NCI-H2107 treated with DMSO at 0.1 percent for 48 hours (cell line): ENCODE measurements at regions not wholly inside any gene's neighbourhood (a gene's known extent, or its start where the extent isn't known, plus 50 kb on each side); places are given as distances from the start of the nearest gene placed in this dataset.
"Not testable (repeated sequence)": the region's sequence is repeated elsewhere in the genome, so short reads cannot be mapped to it uniquely, and the experiment has no call there.

Experiments used
- DNase-seq: peaks from one replicate; lab custom pipeline; 2025; ENCODE audit not compliant: unreplicated experiment; lab: John Stamatoyannopoulos, UW

DNA sequence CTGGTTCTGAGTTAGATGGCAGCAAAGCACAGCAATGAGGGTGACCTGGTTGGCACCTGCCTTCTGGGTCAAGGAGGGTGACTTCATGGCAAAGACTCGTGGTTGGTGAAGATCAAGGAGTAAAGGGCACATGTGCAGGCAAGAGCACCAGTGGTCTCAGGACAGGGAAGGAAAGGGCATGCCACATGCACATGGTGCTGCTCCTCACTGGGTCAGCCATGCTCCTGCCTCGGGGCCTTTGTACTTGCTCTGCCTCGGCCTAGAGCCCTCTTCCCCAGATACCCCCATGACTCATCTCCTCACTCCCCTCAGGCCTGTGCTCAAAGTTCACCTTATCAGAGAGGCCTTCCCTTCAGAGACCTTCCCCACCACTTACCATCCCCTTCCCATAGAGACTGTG is 106.7 kb upstream of the KDM7A start:
- no peak for DNase-seq

DNA sequence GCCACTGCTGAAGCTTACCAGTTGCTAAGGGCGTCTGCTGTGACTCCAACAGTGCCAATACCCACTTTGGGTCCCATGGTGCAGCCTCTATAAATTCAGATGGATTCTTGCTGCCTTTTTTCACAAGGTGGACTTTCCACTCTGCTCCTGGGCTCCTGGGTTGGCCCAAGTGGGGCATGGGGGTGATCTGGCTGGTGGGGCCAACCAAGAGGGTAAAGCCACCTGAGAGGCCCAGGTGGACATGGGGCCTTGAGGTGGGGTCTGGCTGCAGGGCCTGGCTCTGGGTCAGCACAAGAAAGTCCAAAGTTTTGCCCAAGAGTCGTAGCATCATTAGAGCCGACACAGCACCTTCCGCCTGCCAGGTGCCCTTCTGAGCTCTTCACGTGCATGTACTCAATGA is 105.2 kb upstream of the KDM7A start:
- DNase-seq: no peak

DNA sequence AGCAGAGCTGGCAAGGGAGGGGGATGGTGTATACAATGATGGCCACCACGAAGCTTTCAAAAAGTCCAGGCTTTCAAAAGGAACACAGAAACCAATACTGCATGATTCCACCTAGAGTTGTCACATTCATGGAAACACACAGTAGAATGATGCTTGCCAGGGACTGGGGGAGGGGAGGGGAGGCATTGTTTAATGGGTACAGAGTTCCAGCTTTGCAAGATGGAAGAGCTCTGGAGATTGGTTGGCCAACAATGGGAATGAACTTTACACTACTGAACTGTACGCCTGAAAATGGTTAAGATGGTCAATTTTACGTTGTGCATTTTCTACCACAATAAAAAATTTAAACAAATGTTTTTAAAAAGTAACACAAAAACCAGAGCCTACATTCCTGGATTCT is 104.5 kb upstream of the KDM7A start:
- no peak for DNase-seq

DNA sequence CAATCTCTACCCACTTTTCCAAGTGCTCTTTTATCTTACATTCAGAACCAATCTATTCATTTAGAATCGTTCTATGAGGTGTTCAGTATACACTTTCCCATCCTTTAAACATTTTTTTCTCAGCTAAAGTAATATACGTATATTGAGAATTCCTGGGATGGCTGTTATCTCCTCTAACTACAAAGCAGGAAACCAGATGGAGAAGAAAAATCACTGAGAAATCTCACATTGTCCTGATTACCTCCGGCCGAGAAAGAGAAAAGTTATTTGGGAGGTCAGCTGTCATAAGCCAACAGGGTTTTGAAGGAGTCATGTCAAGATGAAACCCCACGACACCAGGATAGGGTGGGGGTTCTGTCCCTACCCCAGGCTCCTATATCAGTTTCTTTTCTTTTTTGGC is 99.2 kb upstream of the KDM7A start:
- no peak for DNase-seq

DNA sequence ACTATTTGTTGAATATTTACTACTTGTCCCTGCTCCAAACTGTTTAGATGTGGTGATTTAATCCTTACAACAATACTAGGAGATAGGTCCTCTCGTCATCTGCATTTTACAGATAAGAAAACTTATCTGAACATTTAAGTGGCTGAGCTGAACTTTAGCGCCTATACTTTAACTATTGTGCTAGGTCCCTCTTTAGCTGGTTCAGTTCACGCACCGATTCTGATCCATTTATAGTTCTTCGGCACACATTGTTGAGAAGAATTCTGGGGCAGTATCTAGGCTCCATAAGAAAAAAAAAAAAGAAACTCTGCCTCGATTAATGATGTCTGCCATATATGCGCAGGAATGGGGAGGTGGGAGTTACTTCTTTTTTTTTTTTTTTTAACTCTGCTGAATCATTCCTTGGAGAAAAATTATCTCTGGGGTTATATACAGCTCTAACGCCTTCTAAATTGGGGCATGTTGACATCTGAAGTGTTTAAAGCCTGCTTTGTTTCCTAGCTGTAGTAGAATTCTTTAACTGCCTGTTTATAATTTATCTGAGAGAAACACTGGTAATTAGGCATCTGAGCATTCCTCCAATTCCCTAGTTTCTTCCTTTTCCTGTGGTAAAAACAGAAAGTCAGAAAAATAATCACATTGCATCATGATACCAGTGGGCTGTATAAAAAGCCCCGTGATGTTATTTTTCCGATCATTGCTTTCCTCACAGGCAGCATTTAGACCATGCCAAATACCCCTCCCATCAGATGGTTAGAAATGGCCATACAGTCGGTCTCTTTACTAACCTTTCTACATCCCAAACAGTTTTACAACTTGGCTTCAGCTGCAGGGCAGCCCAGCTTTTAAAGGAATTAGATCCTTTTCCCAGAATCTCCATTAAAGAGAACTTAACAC is 98.5 kb upstream of the KDM7A start:
- DNase-seq: no peak

DNA sequence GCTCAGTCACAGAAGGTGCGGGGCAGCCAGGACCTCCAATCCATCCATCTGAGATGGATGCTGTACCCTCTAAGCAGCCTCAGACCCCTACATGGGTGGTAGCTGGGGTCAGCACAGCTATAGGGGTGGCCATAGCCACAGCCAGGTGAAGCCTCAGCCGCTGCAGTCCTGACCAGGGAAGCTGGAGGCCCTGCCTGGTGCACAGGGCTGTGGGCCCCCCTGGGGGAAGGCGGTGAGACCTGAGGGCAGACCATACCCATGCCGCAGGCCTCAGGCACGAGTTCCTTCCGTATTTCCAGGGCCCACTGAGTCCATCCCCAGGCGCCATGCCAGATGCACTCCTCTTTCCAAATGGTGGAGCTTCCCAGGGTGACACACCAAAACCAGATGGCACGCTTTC is 96.6 kb upstream of the KDM7A start:
- no peak for DNase-seq

DNA sequence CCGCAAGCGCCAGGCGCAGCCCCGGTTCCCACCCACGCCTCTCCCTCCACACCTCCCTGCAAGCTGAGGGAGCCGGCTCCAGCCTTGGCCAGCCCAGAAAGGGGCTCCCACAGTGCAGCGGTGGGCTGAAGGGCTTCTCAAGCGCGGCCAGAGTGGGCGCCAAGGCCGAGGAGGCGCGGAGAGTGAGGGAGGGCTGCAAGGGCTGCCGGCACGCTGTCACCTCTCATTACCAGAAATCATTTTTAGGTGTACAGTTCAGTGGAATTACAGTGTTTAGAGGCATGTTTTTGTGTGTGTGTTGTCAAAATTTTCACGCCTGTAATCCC is 94.8 kb upstream of the KDM7A start:
- not testable (repeated sequence) for DNase-seq

DNA sequence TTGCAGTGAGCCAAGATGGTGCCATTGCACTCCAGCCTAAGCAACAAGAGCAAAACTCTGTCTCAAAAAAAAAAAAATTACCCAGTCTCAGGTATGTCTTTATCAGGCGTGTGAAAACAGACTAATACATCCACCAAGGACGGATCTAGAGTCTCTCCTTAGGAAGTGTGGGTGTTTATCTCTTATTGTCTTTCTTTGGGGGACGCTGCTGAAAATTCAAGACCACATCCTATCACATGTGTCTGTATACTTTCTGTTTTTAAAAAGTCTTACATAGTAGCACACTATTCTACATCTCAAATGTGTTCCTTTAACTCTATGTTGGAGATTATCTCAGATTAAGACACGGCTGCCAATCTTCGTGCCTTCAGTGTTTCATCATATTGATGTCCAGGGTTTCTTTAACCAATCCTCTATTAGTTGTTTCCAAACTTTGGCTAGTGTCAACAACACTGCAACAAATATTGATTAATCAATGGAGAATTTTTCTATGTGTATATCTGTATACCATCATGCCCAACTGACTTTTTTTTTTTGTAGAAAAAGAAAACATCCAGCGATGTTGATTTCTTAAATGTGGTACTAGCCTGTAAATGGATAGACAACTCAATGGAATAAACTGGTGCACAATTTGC is 92.3 kb upstream of the KDM7A start:
- no peak for DNase-seq

DNA sequence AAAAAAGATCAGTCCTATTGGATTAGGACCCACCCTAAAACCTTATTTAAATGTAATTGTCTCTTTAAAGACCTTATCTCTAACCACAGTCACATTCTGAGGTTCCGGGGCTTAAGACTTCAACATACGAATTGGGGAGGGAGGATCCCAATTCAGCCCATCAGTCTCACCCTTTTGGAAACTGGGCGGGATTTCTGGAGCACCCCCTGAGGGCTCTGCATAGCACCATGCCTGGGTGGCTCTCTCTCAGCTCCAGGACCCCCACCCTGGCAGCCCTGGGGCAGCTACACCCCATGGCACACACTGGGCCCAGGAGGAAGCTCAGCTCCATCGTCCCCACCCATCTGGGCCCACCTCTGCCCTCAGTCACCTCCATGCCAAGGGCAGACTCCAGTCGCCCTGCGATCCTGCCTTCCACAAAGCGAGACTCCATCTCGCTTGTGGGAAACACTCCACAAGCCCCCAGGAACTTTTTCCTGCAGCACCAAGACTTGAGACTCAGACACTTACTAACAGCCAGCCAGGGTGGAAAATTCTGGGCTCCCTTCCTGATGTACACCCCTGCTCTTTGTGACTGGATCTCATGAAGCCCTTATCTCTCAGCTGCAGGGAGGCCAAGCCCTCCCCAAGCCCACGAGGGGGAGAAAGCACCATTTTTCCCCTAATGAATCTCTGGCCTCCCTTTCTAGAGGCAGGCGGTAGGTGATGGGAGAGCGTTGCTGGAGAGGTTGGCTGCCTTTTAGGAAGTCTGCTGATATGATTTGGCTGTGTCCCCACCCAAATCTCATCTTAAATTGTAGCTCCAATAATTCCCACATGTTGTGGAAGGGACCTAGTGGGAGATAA is 90.8 kb upstream of the KDM7A start:
- DNase-seq: no peak

DNA sequence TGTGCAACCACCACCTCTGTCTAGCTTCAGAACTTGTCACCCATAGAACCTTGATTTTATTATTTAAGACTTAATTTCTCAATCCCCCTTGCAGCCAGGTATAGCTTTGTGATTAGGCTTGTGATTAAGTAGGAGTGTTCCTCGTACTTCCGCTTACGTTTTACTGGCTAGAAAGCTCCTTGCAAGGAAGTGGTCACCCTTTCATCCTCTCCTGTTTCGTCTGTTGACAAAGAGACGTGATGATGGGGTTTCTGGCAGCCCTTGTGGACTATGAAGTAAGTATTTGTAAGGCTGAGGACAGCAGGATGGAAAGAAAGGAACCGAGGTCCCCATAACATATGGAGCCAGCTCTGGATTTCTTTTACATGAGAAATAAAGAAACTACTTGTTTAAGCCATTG is 86.5 kb upstream of the KDM7A start:
- DNase-seq: no peak

DNA sequence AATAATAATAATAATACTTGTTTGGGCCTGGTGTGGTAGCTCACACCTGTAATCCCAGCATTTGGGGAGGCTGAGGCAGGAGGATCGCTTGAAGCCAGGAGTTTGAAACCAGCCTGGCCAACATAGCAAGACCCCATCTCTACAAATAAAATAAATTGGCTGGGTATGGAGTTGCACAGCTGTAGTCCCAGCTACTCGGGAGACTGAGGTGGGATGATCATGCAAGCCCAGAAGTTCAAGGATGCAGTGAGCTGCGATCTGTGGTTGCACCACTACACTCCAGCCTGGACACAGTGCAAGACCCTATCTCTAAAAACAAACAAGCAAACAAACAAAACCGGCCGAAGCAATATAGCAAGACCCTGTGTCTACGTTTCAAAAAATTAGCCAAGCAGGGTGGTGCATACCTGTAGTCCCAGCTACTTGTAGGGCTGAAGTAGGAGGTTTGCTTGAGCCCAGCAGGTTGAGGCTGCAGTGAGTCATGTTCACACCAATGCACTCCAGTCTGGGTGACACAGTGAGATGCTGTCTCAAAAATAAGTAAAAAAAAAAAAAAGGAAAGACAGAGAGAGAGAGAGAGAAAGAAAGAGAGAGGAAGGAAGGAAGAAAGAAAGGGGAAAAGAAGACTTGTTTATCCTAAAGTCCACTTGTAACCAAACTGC is 85.6 kb upstream of the KDM7A start:
- DNase-seq: no peak

DNA sequence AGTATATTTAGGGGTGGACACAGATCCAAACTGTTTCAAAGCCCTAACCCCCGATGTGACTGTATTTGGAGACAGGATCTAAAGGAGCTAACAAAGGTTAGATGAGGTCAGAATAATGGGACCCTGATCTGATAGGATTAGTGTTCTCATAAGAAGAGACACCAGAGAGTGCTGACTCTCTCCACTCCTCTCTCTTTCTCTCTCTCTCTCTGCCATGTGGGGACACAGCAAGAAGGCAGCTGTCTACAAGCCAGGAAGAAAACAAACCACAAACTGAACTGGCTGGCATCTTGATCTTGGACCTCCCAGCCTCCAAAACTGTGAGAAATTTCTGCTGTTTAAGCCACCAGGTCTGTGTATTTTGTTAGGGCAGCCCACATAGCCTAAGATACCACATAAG is 84.7 kb upstream of the KDM7A start:
- no peak for DNase-seq

DNA sequence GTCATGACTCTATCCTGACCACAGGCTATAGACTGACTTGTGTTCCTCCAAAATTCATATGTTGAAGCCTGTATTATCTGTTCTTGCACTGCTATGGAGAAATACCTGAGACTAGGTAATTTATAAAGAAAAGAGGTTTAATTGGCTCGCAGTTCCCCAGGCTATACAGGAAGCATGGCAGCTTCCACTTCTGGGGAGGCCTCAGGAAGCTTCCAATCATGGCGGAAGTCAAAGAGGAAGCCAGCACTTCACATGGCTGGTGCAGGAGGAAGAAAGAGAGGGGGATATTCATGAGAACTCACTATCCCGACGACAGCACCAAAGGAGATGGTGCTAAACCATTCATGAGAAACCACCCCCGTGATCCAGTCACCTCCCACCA is 84.3 kb upstream of the KDM7A start:
- no peak for DNase-seq

DNA sequence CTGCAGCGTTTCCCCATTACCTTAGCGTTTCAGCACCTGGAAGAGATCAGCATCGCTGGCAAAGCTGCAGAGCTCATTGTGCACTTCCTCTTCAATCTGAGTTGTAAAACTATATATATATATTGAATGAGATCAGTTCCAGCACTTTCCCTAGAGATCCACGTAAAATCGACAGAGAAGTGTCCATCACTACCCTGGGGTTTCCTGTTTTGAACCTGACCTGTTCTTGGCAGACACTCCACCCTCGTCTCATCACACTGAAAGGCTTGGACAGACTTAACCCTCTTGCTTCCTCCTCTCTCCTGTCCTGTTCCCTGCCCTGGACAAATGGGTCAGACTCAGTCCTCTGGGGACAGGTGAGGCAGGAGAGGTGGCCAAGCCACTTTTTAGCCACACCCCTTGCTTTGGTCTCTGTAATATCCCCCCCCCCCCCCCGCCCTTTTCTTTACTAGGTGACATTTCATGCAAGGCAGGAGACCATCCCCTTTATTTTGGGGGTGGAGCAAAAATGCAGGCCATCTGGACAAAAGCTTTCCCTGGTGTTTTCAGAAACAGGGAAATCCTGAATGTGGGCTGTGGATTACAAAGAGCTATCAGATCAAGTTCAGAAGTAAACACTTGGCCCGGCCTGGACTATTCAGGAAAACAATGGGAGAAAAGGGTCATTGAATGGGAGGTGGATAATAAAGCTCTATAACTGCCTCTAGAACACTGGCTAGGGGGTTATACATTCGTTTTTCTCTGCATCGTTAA is 83.7 kb upstream of the KDM7A start:
- DNase-seq: peak; percentile 90

DNA sequence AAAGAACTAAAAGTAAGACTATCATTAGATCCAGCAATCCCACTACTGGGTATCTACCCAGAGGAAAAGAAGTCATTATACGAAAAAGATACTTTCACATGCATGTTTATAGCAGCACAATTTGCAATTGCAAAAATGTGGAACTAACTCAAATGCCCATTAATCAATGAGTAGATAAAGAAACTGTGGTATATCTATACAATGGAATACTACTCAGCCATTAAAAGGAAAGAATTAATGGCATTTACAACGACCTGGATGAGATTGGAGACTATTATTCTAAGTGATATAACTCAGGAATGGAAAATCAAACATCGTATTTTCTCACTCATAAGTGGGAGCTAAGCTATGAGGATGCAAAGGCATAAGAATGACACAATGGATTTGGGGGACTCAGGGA is 80.5 kb upstream of the KDM7A start:
- not testable (repeated sequence) for DNase-seq

DNA sequence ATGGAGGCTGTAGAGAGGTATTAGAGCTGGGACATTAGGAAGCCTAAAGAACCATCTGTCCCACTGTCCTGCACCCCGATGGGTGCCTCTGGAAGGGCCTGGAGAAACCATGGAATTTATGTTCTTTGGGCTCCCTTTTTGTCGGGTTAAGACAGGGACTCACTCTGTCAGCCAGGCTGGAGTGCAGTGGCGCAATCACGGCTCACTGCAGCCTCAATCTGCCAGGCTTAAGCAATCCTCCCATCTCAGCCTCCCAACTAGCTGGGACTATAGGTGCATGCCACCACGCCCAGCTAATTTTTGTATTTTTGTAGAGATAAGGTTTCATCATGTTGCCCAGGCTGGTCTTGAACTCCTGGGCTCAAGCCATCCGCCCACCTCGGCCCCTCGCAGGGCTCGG is 78.2 kb upstream of the KDM7A start:
- not testable (repeated sequence) for DNase-seq

DNA sequence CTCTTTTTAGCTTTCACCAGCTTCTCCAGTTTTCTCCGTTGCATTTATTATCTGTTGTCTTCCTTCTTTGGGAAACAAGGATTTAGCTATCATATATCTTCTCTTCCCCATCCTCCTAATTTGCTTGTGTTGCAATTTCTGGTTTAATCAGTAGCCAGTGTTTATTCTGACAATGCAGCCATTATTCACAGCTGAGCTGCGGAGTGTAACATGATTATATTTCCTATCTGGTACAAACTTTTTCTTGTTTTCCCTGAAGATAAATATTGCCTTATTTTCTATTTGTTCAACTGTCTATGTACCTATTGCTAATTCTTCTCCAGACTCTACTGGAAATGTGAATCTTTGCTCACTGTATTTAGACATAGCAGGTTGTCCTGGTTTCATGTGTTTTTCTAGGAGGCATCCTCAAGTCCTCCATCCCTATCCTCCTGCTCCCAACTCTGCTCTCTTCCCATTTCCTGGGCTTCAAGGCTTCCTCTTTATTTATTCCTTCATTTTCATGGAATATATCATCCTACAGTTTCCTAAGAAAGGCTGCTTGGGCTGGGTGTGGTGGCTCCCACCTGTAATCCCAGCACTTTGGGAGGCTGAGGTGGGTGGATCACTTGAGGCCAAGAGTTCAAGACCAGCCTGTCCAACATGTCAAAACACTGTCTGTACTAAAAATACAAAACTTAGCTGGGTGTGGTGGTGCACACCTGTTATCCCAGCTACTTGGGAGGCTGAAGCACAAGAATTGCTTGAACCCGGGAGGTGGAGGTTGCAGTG is 72.4 kb upstream of the KDM7A start:
- DNase-seq: no peak

DNA sequence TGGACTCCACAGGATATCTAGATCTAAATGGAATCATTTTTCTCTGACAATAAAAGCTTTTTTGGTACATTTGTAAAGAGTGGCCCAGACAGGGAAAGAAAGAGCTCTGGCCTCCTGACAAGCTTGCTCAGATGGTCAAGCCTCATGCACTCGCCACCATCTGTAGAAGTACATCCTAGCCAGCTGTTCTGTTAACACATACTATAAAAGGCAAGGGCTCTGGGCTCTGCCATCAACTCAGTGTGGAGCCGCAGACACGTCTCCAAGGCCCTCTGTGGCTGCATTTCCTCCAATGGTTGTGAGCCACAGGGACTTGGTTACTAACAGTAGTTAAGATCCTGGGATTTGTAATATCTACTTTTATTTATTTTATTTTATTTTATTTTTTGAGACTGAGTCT is 70.8 kb upstream of the KDM7A start:
- DNase-seq: no peak

DNA sequence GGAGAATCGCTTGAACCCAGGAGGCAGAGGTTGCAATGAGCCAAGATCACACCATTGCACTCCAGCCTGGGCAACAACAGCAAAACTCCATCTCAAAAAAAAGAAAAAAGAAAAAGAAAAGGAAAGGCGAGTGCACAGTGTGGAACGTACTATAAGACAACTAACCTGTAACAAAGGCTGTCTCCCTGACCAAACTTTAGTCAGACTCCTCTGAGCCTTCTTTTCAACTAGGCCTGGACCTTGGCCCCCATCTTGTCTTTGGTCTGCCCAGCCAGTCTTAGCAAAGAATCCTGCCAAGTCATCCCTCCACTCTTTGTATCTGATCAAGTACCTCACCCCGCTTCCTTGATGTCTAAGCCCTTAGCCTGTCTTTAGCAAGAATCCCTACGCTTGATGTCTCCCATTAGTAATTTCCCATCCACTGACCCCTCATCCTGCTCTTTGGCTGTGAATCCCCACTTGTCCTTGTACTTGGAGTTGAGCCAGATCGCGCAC is 68.9 kb upstream of the KDM7A start:
- DNase-seq: no peak
